ENCODE measurements at regions not wholly inside any gene's neighbourhood (a gene's known extent, or its start where the extent isn't known, plus 50 kb on each side); places are given as distances from the start of the nearest gene placed in this dataset.

GRCh38 chr9:135035781-135036760, 51.4 kb upstream of the OLFM1 start:
- 77 to 81% methylated on average over 11 to 13 of the region's 14 CpGs for WGBS, 2 donors
- Histone ChIP-seq H3K4me3 (no peak overlapping the region), H3K27me3 (peaks cover 0 to 70% (median 0%) of the 10 kb centered on the region in 4 donors), H3K27ac (no peak overlapping the region), H3K9me3 (no peaks in the 10 kb centered on the region), H3K4me1 (no peaks in the 10 kb centered on the region), H3K36me3 (no peaks in the 10 kb centered on the region)
- no peak for DNase-seq
- intact Hi-C loops (cut with DNase I) = no loop called here
- TF ChIP-seq CTCF (IDR thresholded peaks at IDR 0.05) = no peak
- TF ChIP-seq POLR2A (IDR thresholded peaks at IDR 0.05) = no peak

- H3K4me3 ChIP-seq = no peak overlapping the region
- TF ChIP-seq CTCF (IDR thresholded peaks at IDR 0.05) (no peak), POLR2A (IDR thresholded peaks at IDR 0.05) (no peak)
- H3K4me1 ChIP-seq = no peaks in the 10 kb centered on the region
- DNase-seq = no peak
- intact Hi-C loops (cut with DNase I) = no loop called here
- peaks cover 0 to 74% (median 0%) of the 10 kb centered on the region in 4 donors for H3K27me3 ChIP-seq
- H3K36me3 ChIP-seq = no peaks in the 10 kb centered on the region
- WGBS, 2 donors = 63 to 74% methylated on average over 2 to 5 of the region's 9 CpGs
- H3K9me3 ChIP-seq = no peaks in the 10 kb centered on the region
- H3K27ac ChIP-seq = no peak overlapping the region
Measured at GRCh38 chr9:135036861-135037465, 50.5 kb upstream of the OLFM1 start.

- Histone ChIP-seq H3K36me3 (no peaks in the 10 kb centered on the region), H3K9me3 (no peaks in the 10 kb centered on the region), H3K27me3 (peaks cover 0 to 69% (median 0%) of the 10 kb centered on the region in 4 donors), H3K27ac (no peak overlapping the region), H3K4me1 (no peaks in the 10 kb centered on the region), H3K4me3 (no peak overlapping the region)
- no peak for DNase-seq
- intact Hi-C loops (cut with DNase I) = no loop called here
- TF ChIP-seq POLR2A (IDR thresholded peaks at IDR 0.05) (no peak), CTCF (IDR thresholded peaks at IDR 0.05) (no peak)
- WGBS, 2 donors = 67 to 69% methylated on average over 7 of the region's 20 CpGs
Measured at GRCh38 chr9:135037521-135038250, 49.8 kb upstream of the OLFM1 start.
